Retinal pigment epithelial cell (primary cell): ENCODE measurements at regions not wholly inside any gene's neighbourhood (a gene's known extent, or its start where the extent isn't known, plus 50 kb on each side); places are given as distances from the start of the nearest gene placed in this dataset.

Experiments
- DNase-seq: peaks from one replicate; pipeline ENCODE4 v3.0.0-alpha.2; 2010; ENCODE audit warnings: low read depth
- H3K4me3 ChIP-seq: 2 replicates; pipeline ENCODE4 v1.5.1; 2011; ENCODE audit warnings: mild to moderate bottlenecking, low read length, control low read depth, moderate library complexity
- TF ChIP-seq, protein P1 (sequence below): conservative IDR thresholded peaks from 2 replicates; pipeline ENCODE4 v1.5.1; 2011; ENCODE audit warnings: low read depth, low read length, control low read depth, inconsistent platforms

DNA sequence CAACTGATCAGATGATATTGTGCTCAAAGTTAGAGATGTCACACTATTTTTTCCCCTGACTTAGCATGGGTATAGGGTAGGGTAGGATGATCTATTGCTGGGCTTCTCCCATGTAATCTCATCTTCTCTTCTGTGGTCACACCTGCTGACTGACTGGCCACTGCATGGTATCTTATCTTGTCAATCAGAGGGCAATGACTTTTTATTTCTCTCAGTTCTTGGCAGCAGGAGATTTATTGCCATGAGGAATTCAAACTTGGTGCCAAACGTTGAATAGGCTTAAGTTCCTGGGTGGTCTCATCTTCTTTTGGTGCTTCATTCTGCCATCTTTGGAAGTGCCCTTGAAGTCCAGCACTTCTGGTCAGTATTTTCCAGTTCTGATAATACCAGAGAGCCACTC lies 226.4 kb upstream of the POGK start:
- no peak for DNase-seq
- TF ChIP-seq, protein P1, sequence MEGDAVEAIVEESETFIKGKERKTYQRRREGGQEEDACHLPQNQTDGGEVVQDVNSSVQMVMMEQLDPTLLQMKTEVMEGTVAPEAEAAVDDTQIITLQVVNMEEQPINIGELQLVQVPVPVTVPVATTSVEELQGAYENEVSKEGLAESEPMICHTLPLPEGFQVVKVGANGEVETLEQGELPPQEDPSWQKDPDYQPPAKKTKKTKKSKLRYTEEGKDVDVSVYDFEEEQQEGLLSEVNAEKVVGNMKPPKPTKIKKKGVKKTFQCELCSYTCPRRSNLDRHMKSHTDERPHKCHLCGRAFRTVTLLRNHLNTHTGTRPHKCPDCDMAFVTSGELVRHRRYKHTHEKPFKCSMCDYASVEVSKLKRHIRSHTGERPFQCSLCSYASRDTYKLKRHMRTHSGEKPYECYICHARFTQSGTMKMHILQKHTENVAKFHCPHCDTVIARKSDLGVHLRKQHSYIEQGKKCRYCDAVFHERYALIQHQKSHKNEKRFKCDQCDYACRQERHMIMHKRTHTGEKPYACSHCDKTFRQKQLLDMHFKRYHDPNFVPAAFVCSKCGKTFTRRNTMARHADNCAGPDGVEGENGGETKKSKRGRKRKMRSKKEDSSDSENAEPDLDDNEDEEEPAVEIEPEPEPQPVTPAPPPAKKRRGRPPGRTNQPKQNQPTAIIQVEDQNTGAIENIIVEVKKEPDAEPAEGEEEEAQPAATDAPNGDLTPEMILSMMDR: no peak
- no peak overlapping the region for H3K4me3 ChIP-seq

DNA sequence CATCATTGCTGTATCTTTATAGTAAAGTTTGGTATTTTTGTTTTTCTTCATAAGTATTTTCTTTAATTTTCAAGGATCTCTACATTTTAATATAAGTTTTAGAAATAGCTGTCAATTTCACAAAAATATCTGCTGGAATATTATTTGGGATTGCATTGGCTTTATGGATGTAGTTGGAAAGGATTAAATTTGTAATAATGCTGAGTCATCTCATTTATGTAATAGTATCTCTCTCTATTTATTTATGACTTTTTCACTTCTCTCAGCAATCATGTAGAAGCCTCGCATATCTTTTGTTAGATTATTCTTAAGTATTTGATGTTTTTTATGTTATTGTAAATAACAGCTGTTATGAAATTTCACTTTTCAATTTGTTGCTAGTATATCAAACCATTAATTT lies 223.1 kb upstream of the POGK start:
- H3K4me3 ChIP-seq: no peak overlapping the region
- TF ChIP-seq, protein P1: no peak
- DNase-seq: no peak

DNA sequence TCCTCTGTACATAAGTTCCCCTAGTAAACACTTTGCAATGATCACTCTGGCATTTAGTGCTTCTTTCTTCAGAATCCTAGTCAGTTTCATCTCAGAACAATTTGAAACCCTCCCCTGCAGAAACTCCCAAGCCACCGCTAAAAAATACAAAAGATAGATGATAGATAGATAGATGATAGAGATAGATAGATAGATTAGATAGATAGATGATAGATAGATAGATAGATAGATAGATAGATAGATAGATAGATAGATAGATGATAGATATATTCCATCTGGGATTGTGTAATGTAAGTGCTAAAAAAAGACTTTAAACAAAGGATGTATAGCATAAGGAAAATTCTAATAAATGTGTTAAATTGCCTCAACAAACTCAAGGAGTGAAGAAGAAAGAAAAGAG lies 212.6 kb upstream of the POGK start:
- TF ChIP-seq, protein P1: no peak
- H3K4me3 ChIP-seq: no peak overlapping the region
- no peak for DNase-seq

DNA sequence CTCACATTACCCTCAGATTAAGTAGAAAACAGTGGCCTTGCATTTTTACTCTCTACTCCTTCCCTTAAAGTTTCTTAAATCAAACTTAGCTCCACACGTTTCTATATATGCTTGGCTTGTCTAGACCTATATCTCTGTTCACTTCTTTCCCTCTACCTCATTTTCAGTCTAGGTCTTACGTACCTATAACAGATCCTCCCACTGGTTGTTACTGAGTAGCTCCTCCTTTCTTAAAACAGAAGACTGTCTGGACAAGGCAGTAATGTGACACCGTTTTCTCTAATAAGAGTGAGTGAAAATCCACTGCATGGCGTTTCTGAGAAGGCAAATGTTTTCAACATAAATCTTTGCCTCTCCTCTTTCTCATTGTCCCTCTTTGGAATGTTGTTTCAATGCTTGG lies 211.7 kb upstream of the POGK start:
- no peak overlapping the region for H3K4me3 ChIP-seq
- no peak for DNase-seq
- TF ChIP-seq, protein P1: no peak

DNA sequence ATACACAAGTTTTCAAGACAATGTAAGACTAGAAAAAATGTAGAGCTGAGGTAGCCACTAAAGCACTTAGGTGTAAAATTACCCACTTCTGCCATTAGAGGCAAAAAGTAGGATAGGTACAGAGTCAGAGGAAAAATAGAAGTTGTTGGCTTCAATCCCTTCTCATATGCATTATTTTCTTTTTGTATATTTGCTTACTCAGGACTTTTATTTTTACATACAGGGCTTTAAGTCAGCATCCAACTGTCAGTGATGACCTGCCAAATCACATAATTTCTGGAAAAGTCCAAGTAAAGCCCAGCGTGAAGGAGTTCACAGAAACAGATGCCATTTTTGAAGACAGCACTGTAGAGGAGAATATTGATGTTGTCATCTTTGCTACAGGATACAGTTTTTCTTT lies 211.0 kb upstream of the POGK start:
- no peak for DNase-seq
- TF ChIP-seq, protein P1: no peak
- no peak overlapping the region for H3K4me3 ChIP-seq

DNA sequence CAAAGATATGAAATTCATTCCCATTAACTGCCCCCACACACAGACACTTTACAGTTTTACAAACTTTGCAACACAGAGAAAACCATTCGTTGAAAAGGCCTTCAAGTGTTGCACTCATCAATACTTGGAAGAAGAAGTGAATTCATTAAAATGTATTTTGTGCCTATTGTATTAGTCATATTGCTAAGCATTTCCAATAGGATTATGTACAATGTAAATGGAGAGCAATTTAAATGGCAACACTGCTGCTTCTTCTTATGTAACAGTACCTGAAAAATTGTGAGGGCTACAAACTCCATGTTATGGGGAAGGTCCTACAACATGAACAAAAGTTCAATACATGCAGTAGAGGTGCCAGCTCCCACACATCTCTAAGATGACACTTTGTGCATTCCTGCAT lies 209.3 kb upstream of the POGK start:
- TF ChIP-seq, protein P1: no peak

DNA sequence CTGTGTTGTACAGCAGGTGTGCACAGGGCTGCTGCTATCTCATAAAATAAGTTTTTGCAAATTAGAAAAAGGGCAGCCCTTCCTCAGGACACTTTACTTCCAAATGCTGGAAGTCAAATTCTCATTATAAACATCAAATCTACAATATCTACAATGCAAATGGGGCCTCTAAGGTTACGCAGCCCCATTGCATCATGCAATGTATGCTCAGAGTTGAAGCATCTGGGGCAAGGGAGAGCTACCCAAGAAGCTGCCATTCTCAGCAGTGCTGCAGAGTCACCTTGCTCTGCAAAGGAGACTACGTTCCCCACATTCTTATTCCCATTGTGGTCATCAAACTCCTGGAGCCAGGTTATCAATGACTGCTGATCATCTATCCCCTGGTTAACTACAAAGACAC lies 208.9 kb upstream of the POGK start:
- TF ChIP-seq, protein P1: no peak
- no peak overlapping the region for H3K4me3 ChIP-seq
- DNase-seq: no peak

More for the DNA sequence above, 209.3 kb upstream of the POGK start:
- no peak overlapping the region for H3K4me3 ChIP-seq
- no peak for DNase-seq
